HG03159 (cell line): ENCODE measurements at regions not wholly inside any gene's neighbourhood (a gene's known extent, or its start where the extent isn't known, plus 50 kb on each side); places are given as distances from the start of the nearest gene placed in this dataset.
"Not testable (repeated sequence)": the region's sequence is repeated elsewhere in the genome, so short reads cannot be mapped to it uniquely, and the experiment has no call there.

Source experiments
- ATAC-seq: cut with Tn5 transposase; IDR thresholded peaks from one replicate; pipeline ENCODE4 v1.9.1; 2021; ENCODE audit warnings: mild to moderate bottlenecking, moderate library complexity; ENCODE audit not compliant: unreplicated experiment

DNA sequence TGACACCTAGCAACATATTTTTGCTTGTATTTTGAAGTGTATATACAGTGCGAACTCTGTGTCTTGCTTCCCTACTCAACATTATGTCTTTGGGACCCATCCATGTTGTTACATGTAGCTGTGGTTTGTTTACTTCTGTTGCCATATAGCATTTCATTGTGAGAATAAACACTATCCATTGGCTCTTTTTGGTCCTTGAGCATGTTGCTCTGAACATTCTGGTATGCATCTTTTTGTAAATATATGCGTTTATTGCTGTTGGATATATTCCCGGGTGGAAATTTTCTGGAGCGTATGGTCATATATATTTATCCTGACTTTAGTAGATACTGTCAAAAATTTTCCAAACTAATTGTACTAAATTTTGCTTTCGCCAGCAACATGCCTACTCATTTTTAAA lies 222.5 kb upstream of the SPTLC3 start:
- no peak for ATAC-seq

DNA sequence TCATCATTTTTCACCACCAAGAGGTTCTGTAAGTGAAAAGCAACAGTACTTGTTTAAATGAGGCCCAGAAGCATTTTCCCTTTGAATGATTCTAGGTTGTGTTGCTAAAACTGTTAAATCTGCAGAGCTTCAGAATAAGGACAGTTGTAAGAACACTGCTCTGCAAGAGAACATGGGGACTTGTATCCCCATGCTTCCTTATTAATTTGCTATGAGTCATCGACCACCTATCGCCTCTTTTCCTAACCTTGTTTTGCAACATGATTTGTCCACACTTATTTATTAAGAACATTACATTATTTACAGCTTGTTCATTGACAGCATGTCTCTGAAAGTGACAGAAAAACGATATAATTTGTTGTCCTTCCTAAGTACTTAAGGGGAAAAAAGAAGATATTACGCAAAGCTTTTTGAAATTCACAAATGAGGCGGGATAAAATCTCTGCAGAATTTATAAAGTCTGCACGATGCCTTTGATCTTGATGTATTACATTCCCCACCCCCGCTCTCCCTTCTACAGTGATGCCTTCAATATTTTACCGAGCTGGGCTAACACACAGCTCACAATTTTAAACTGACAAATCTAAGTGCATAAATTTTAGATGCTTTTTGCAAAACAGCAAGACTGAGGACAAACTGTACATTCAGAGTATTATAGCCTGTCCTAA lies 220.0 kb upstream of the SPTLC3 start:
- ATAC-seq = no peak

DNA sequence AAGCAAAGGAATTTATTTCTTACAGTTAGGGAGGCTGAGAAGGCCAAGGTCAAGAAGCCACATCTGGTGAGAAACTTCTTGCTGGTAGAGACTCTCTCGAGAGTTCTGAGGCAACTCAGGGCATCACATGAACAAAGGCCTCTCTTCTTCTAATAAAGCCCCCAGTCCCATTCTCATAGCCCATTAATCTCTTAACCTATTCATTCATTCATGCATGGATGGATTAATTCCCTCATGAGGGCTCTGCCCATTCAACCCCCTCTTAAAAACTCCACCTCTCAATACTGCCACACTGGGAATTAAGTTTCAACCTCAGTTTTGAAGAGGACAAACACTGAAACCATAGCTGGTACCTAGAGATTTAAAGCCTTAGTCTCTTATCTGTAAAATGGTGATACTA lies 217.9 kb upstream of the SPTLC3 start:
- no peak for ATAC-seq

DNA sequence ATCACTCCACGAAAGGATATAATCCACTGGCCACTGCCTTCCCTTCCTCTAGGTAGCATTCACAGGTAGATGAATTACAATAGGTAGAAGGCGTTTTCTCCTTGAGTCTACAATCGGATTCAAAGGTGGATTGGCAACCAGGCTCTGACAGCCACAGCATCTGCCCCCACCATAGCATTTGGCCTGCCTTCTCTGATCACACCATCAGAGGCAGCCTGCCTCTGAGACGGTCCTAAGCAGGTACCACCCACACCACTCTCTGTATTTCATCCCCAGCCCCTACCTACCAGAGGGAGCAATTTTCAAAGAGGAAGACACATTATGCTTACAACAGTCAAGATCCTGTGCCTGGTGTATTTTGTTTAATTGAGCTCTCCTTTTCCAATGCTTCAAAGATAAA lies 210.5 kb upstream of the SPTLC3 start:
- ATAC-seq = no peak

DNA sequence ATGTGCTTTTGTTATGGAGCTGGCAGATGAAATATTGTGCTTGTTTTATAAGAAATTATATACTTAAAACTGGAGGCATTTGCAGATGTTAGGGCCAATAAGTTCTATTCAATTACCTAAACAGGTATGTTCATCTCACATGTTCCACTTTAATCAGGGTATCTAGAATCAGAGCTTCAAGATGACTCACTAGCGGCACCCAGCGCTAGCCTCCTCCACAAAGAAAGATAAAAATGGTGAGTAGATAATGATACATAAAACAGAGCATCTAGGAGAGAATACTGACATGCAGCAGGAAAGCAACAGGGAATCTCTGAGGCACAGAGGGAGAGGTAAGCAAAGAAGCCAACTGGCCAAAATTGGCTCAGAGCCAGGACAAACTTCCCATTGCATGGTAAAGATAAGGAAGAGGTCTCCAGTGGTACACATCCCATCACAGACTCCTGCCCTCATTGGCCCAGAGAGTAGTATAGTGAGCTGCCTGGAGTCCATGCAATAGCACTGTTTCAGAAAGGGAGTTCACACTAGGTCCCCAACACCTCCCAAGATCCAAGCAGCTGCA lies 200.7 kb upstream of the SPTLC3 start:
- ATAC-seq = no peak

DNA sequence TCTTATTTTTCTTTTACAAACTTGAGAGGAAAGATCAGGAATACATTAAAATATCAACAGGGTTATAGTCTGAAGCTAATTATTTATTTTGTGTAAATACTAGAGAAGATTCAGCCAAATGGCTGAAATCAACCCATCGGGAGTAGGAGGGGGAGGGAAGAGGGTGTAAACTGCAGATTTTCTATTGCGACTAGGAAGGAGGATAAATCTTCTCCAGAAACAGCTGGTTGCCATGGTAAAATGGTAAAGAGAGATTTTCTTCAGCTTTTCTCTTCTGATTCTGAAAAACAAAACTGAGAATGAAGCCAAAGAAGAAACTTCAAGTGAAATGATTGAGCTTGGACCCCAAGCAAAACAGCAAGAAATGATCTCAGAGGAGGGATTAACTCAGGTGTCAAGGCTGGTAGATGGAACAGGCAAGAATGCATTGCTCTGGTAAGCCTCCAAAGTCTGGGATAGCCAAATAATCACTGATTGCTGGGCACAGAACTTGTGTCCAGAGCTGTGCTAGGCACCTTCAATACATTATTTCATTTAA lies 193.5 kb upstream of the SPTLC3 start:
- ATAC-seq = no peak

DNA sequence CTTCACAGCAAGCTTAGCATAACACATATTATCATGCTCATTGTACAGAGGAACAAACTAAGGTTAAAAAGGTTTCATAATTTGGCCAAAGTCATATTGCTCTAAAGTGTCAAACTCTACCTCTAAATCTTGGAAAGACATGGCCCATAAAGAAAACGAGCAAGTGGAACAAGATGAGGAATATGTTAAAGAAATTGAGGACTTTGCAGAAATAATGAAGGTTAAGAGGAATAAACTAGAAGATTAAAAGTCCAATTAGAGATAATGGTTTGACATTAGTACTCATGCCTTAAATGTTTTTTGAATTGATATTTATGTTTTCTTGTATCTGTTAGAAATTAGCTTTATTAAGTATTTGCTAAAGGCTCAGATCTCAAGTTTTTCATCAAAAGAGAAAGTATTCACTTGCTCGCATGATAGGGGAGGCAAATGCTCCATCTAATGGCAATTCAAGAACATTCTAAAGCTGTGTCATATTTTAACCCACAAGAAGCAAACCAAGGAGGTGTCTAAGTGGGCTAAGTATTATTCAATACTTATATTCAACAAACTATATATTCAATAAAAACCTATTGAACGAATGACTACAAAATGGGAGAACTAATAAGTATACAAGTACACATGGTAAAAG lies 192.9 kb upstream of the SPTLC3 start:
- ATAC-seq = no peak

DNA sequence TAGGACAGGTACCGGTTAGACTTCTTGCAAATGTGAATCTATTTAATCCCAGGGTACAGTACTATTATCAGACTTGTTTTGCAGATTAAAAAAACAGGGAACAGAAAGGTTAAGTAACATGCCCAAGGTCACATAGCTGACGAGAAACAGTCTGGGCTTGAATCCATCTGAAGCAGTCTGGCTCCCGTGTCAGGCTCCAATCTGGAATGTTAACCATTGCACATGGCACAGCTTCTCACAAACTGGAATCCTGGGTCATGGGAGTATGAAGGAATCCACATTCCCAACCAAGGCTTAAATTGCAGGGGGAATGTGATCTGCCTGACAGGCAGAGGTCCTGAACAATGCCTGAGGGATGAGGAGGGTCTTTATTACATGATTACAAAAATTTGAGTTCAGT lies 187.5 kb upstream of the SPTLC3 start:
- ATAC-seq = no peak

DNA sequence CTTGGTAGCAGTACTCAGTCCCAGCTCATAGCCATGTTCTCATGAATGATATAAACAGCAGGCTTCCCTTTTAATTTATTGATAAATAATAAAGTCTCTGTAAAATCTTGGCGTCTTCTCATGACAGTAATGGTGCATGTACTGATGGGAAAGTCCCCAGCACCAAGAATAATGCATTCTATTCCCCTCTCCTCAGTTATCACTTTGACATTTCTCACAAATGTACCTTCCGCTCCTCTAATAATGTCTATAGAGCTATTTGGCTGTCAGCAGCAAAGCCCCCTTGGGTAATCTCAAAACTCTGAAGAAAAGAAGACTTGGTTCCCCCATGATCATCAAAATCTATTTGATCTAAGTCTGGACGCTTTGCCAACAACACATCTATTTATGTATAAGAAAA lies 185.0 kb upstream of the SPTLC3 start:
- no peak for ATAC-seq

DNA sequence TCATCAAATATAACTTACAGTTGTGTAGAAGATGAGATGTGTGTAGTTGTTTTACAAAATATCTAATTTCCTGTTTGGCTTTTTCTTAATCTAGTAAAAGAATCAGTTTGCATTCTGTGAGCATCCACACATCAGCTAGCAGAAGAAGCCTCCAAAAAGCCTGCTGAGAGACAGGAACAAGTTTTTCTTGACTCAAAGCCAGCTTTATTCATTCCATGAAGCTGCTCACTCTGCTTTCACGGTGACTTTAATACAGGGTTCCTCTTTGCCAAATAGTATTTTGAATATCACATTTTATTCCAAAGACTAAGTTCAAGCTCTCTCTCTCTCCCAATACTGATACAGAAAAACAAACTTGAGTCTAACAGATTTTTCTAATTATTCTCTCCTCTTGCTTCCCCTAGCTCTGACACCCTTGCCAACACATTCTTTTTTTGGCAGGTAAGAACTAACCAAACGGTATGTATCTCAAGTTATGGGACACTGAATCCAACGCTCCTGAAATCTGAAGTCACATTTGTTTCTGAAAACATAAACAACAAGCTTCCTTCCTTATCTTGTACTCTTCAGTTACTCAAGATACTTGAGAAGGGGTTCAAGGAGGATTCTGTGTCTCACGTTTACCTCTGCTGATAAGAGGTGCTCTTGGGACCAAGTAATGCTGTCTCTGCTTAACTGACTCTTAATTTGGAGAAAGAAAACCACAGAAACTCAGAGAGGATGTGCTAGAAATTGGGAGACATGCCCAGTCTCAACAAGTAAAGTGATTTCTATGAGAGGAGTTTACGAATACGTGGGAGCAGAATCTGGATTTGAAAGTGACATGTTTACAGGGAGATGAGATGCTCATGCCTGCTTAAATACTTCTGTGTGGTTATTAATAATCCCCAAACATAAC lies 184.2 kb upstream of the SPTLC3 start:
- no peak for ATAC-seq

DNA sequence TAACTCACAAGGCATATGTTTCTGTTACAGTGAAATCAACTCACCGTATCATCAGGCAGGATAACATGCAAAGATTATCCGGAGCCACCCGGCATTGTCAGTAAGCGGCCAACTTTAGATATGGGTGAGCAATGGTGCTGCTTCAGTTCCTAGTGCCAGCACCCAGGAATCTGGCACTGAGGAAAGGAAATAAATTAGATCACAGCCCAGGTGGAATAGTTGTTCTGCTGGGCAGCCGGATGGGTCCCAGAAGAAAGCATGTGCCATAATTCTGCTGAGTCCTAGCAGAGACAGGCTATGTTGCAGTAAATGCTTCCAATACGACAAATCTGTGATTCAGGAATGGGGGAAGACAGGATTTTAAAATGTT lies 183.6 kb upstream of the SPTLC3 start:
- no peak for ATAC-seq

DNA sequence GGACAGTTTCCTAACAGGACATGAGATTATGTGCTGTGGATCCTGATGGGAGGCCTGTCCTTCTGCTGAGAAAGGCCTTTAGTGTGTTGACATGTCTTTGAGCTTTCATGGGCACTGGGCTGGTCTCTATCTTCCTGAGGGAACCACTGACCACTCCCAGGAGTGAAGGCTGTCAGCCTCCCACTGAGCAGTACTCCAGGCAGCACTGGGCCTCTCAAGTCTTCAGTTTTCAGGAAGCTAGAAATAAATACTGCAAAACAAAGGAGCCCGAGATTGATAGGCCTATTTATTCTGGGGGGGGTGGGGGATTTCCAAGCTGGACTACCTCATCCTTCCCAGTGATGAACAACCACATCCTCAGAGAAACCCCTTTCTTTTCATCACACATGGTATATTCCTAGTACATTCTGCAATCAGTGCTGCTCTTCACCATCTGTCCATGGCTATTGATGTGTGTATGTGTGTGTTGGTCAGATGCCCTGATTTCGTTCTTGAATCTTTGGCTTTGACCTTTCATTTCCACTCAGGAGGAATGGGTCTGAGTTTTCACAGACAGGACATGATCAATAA lies 180.9 kb upstream of the SPTLC3 start:
- ATAC-seq = no peak

DNA sequence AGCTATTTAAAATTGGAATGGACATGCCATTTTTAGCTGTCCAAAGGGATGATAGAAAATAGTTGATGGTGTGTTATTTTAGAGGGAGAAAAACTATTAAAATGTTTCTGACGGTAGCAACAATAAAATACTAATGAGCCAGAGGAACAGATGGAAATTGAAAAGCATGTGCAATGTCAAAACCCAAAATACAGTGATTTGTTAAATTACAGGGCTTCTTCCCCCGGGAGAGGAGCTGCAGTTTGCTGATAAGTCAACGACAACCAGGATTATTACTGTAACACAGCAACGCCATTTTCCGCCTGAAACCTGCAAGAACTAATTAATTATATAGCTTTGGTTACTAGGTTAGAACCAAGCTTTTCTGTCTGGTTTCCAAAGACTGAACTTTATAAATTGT lies 179.6 kb upstream of the SPTLC3 start:
- ATAC-seq = no peak

DNA sequence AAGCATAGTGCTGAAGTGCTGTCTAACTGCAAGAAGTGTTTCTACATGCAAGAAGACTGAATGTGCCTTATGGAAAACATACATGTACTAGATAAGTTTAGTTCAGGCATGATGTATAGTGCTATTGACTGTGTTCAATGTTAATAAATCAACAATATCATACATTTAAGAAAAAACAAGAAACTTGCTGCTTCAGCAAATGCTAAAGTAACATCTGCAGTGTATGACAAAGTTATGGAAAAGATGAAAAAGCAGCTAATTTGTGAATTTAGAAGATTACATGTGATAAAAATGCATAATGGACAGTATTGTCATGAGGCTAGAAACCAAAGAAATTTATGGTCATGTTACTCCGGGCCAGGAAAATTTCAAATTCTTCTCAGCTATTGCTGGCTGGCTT lies 174.9 kb upstream of the SPTLC3 start:
- ATAC-seq = no peak

DNA sequence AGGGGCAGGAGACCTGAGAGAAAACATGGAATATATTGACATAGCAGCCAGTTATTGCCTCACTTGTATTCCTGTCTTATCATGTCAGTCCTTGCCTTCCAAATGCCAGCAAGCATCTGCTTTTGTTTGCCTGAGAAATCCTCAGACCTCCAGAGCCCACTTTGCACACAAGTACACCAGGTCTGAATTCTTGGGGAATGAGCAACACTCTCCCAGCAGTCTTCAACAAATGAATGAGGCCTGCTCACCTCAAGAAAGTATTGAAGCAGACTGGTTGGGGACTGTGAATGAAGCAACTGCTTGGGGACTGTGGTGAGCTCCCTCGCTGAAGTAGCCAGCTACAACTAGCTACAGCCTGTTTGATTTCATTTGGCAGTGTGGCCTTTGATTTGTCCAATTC lies 172.8 kb upstream of the SPTLC3 start:
- no peak for ATAC-seq

DNA sequence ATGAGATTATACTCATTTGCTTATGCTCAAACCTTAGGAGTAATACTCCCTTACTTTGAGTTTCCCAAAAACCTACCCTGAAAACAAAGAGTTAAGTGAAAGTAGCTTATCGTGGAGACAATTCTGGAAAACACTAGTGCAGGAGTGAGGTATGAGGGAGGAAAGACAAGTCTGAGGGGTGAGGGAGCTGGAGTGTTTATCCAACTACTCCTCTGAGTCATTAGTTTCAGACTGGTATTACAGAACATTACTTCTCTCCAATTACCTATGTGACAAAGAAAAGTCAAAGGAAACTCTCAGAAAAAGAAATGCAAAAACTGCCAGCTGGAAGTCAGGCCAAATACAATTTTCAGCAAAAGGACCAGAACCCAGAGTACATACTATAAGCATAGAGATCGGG lies 171.1 kb upstream of the SPTLC3 start:
- ATAC-seq = no peak

DNA sequence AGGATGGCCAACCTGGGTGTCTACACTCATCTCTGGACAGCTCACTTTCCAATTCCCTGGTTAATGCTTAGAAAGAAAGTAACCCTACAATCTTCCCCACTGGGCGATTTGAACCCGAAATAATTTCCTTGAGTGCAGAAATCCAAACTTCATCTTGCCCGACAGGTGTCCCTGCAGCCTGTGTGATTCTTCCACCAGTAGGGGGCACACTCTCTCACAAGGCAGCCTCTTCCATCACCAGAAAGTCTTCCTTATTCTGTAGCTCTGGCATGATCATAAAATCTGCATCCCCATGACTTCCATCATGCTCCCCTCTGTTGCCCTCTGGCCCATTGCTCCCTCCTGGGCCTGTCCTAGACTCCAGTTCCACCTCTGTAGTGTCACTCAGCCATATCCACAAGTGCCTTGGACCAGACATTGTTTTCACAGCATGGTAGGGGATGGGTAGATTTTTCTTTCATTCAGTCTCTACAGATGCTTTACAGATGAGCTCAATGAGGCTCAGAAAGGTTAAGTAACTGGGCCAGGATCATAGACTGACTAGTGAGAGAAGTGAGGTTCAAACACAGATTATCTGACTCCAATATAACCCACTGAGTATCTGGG lies 170.4 kb upstream of the SPTLC3 start:
- no peak for ATAC-seq

DNA sequence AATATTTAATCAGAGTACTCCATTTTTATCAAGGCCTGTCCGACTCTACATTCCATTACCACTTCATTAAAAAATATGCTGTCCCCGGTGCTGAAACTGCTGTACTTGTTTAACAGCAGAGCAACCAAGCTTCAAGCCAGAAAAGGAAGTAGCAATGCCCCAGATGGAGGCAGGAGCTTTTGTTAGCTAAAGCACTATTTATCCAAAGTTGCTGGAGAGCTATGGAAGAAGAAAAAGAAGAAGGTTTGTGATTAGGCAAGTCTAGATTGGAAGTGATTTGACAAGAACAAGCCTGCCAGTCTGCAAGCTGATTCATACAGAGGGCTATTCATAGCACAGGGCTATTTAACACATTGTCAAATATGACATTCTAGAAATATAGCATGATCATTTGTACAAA lies 160.9 kb upstream of the SPTLC3 start:
- ATAC-seq = no peak

DNA sequence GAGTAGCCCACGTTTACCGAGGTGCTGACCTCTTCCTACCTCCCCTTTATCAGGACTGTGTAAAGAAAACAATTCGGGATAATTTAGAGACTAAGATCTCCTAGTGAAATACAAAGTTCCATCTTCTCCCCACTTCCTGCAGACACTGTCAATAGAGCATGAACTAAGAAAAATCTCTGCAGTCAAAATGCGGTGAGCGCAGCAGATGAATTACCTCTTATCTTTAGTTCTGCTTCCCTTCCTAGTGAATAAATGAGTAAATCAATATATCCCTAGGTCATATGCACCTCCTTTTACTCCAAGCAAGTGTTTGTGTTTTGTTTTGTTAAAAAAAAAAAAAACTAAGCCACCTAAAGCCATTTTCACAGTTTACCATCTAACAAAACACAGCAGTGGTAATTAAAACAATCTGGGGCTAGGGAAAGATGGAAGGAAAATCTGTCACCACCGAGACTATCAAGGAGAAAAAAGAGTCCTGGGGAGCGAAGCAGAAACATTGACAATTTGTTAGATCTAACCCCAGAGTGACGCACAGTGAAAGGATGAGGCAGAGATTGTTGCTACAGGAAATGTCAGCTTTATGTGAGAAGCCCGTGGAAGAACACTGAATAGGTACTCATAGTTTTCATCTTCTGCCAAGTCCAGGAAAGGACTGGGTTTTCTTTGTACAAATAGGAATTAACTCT lies 159.4 kb upstream of the SPTLC3 start:
- ATAC-seq = no peak

DNA sequence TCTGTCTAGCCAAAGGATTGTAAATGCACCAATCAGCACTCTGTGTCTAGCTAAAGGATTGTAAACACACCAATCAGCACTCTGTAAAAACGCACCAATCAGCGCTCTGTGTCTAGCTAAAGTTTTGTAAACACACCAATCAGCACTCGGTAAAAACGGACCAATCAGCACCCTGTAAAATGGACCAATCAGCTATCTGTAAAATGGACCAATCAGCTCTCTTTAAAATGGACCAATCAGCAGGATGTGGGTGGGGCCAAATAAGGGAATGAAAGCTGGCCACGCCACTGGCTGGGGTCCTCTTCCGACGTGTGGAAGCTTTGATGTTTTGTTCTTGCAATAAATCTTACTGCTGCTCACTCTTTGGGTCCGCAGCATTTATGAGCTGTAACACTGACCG lies 151.1 kb upstream of the SPTLC3 start:
- ATAC-seq = not testable (repeated sequence)
